ENCODE measurements at regions not wholly inside any gene's neighbourhood (a gene's known extent, or its start where the extent isn't known, plus 50 kb on each side); places are given as distances from the start of the nearest gene placed in this dataset.

DNA sequence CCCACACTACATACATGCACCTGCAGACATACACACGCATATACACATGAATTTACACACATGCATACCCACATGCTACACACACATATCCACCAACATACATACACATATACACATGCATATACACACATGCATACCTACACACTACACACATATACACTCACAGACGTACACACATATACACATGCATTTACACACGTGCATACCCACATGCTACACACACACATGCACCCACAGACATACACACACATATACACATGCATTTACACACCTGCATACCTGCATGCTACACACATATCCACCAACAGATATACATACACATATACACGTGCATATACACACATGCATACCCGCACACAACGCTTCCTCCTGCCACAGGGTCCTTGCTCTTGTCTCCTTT is 61.2 kb upstream of the SLC25A33 start:
- H3K9me3 ChIP-seq (ENCODE audit: control insufficient read depth, insufficient read depth, low read depth, low read length) = no peaks in the 10 kb centered on the region
- no peak overlapping the region for H3K27ac ChIP-seq (ENCODE audit: low read length)
- H3K4me1 ChIP-seq (ENCODE audit: control insufficient read depth, insufficient read depth, low read length) = peaks cover 29% of the 10 kb centered on the region
- in situ Hi-C loops (cut with HindIII; ENCODE audit: low pct_unique_long_range_greater_than_20kb, low sequenced_read_pairs) = no loop called here
- DNase-seq (ENCODE audit: low read depth, low spot score) (no peak), ATAC-seq (no peak)
- H3K4me3 ChIP-seq (ENCODE audit: low read depth in 2 of 2, low read length in 2 of 2) = no peak overlapping the region
- CTCF ChIA-PET = no interaction called here
- intact Hi-C loops (cut with micrococcal nuclease; ENCODE audit: unreplicated experiment) = no loop called here
- H3K36me3 ChIP-seq (ENCODE audit: control insufficient read depth, insufficient read depth, low read length) = no peaks in the 10 kb centered on the region
- POLR2A ChIA-PET = no interaction called here
- no TSS peak for BruUV-seq (replicated peaks)
- no peaks in the 10 kb centered on the region for H3K27me3 ChIP-seq (ENCODE audit: control insufficient read depth, insufficient read depth, low read length)
- no peak for TF ChIP-seq POLR2AphosphoS5 (IDR thresholded peaks at IDR 0.05; ENCODE audit: low read depth, low read length)
- no peak for TF ChIP-seq SIN3A (IDR thresholded peaks at IDR 0.05; ENCODE audit: borderline replicate concordance, insufficient read depth, low read depth, low read length)
- TF ChIP-seq, protein P1, sequence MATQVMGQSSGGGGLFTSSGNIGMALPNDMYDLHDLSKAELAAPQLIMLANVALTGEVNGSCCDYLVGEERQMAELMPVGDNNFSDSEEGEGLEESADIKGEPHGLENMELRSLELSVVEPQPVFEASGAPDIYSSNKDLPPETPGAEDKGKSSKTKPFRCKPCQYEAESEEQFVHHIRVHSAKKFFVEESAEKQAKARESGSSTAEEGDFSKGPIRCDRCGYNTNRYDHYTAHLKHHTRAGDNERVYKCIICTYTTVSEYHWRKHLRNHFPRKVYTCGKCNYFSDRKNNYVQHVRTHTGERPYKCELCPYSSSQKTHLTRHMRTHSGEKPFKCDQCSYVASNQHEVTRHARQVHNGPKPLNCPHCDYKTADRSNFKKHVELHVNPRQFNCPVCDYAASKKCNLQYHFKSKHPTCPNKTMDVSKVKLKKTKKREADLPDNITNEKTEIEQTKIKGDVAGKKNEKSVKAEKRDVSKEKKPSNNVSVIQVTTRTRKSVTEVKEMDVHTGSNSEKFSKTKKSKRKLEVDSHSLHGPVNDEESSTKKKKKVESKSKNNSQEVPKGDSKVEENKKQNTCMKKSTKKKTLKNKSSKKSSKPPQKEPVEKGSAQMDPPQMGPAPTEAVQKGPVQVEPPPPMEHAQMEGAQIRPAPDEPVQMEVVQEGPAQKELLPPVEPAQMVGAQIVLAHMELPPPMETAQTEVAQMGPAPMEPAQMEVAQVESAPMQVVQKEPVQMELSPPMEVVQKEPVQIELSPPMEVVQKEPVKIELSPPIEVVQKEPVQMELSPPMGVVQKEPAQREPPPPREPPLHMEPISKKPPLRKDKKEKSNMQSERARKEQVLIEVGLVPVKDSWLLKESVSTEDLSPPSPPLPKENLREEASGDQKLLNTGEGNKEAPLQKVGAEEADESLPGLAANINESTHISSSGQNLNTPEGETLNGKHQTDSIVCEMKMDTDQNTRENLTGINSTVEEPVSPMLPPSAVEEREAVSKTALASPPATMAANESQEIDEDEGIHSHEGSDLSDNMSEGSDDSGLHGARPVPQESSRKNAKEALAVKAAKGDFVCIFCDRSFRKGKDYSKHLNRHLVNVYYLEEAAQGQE (IDR thresholded peaks at IDR 0.05; ENCODE audit: insufficient read depth in 1 of 2, low read depth in 2 of 2, low read length in 1 of 2) = no peak
- no peak for TF ChIP-seq TCF7L2 (IDR thresholded peaks at IDR 0.05; ENCODE audit: low read depth, low read length)
- TF ChIP-seq, protein P2, sequence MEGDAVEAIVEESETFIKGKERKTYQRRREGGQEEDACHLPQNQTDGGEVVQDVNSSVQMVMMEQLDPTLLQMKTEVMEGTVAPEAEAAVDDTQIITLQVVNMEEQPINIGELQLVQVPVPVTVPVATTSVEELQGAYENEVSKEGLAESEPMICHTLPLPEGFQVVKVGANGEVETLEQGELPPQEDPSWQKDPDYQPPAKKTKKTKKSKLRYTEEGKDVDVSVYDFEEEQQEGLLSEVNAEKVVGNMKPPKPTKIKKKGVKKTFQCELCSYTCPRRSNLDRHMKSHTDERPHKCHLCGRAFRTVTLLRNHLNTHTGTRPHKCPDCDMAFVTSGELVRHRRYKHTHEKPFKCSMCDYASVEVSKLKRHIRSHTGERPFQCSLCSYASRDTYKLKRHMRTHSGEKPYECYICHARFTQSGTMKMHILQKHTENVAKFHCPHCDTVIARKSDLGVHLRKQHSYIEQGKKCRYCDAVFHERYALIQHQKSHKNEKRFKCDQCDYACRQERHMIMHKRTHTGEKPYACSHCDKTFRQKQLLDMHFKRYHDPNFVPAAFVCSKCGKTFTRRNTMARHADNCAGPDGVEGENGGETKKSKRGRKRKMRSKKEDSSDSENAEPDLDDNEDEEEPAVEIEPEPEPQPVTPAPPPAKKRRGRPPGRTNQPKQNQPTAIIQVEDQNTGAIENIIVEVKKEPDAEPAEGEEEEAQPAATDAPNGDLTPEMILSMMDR (IDR thresholded peaks at IDR 0.05) = no peak

DNA sequence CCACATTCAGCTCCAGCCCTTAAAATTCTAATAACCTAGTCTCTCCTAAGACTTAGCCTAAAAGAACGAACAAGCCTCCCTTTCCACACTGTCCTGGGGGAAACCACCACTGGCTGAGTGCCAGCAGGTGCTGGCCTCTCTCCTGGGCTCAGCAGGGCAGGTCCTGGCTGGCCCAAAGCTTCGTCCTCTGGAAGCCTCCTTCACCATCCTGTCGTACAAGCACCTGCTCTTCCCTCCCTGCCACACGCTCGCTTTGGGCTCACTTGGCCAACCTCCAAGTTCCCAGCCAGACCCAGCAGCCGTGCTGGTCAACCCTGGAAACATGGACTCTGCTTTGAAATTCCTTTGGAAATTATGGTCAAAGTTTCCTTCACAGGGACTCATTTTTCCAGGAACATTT is 58.2 kb upstream of the SLC25A33 start:
- TF ChIP-seq TCF7L2 (IDR thresholded peaks at IDR 0.05; ENCODE audit: low read depth, low read length) (no peak), POLR2AphosphoS5 (IDR thresholded peaks at IDR 0.05; ENCODE audit: low read depth, low read length) (no peak), SIN3A (IDR thresholded peaks at IDR 0.05; ENCODE audit: borderline replicate concordance, insufficient read depth, low read depth, low read length) (no peak)
- TF ChIP-seq, protein P2 (IDR thresholded peaks at IDR 0.05) = no peak
- TF ChIP-seq, protein P1 (IDR thresholded peaks at IDR 0.05; ENCODE audit: insufficient read depth in 1 of 2, low read depth in 2 of 2, low read length in 1 of 2) = no peak
- peak overlapping the region; percentile 45; the same call in 1 of the 2 replicates for H3K27ac ChIP-seq (ENCODE audit: low read length)
- ChIA-PET POLR2A (interaction anchor here (0.7 kb wide), 1 partner anchor 40 kb away, joined by 10 read pairs; no protein-coding TSS in a partner anchor), CTCF (no interaction called here)
- intact Hi-C loops (cut with micrococcal nuclease; ENCODE audit: unreplicated experiment) (no loop called here), in situ Hi-C loops (cut with HindIII; ENCODE audit: low pct_unique_long_range_greater_than_20kb, low sequenced_read_pairs) (no loop called here)
- BruUV-seq (replicated peaks) = no TSS peak
- no peak overlapping the region for H3K4me3 ChIP-seq (ENCODE audit: low read depth in 2 of 2, low read length in 2 of 2)
- H3K4me1 ChIP-seq (ENCODE audit: control insufficient read depth, insufficient read depth, low read length) = peaks cover 28% of the 10 kb centered on the region
- H3K27me3 ChIP-seq (ENCODE audit: control insufficient read depth, insufficient read depth, low read length) = no peaks in the 10 kb centered on the region
- H3K9me3 ChIP-seq (ENCODE audit: control insufficient read depth, insufficient read depth, low read depth, low read length) = no peaks in the 10 kb centered on the region
- H3K36me3 ChIP-seq (ENCODE audit: control insufficient read depth, insufficient read depth, low read length) = no peaks in the 10 kb centered on the region
- DNase-seq (ENCODE audit: low read depth, low spot score) (no peak), ATAC-seq (no peak)
